Dendritic cell treated with granulocyte-macrophage colony-stimulating factor and Interleukin-4, amounts not matched to agents 40 ng/mL and 50 ng/mL, for 4 days (primary cell): ENCODE measurements at regions not wholly inside any gene's neighbourhood (a gene's known extent, or its start where the extent isn't known, plus 50 kb on each side); places are given as distances from the start of the nearest gene placed in this dataset.
A peak's percentile ranks its signal among the peaks of the same experiment; 100 is the strongest.
"Not testable (repeated sequence)": the region's sequence is repeated elsewhere in the genome, so short reads cannot be mapped to it uniquely, and the experiment has no call there.

Experiments used
- H3K27ac Mint-ChIP-seq: one replicate; pipeline ENCODE4 v1.8.0; 2022; ENCODE audit warnings: mild to moderate bottlenecking, mixed read lengths
- H3K27me3 Mint-ChIP-seq: one replicate; pipeline ENCODE4 v1.8.0; 2022; ENCODE audit warnings: mild to moderate bottlenecking, mixed read lengths
- H3K36me3 Mint-ChIP-seq: one replicate; pipeline ENCODE4 v1.8.0; 2022; ENCODE audit warnings: low read depth, mixed read lengths
- H3K4me1 Mint-ChIP-seq: one replicate; pipeline ENCODE4 v1.8.0; 2022; ENCODE audit warnings: low read depth, mixed read lengths
- H3K4me3 Mint-ChIP-seq: one replicate; pipeline ENCODE4 v1.8.0; 2022; ENCODE audit warnings: mild to moderate bottlenecking, moderate library complexity, mixed read lengths
- H3K9me3 Mint-ChIP-seq: one replicate; pipeline ENCODE4 v1.8.0; 2022; ENCODE audit warnings: mixed read lengths
- intact Hi-C: fragments of 100-400 bp; cut with micrococcal nuclease; formaldehyde crosslinking; loops from one replicate; pipeline ENCODE4 v1.15.0; 2022

DNA sequence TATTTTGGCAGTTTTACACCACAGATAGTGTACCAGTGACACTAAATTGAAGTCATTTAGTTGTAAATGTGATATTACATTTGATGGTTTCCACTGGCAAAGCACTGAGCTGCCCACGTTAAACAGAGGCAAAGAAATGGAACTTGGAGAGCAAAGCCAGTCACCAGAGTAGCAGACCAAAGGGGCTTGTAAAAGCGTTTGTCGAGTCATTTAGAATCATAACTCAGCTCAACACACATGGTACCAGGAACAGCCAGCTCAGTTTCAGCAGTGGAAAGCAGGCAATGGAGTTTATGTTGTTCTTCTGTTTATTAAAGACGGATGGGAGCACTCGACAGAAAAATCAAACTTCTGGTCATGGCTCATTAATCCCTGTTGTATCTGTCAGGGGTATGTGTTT lies 91.2 kb downstream of the POU3F3 start:
- Mint-ChIP-seq H3K4me1 (no peaks in the 10 kb centered on the region), H3K27me3 (peaks cover 15% of the 10 kb centered on the region), H3K27ac (no peak overlapping the region), H3K9me3 (no peaks in the 10 kb centered on the region), H3K36me3 (no peaks in the 10 kb centered on the region), H3K4me3 (no peak overlapping the region)
- intact Hi-C loops: no loop called here

- H3K36me3 Mint-ChIP-seq: no peaks in the 10 kb centered on the region
- H3K4me3 Mint-ChIP-seq: no peak overlapping the region
- intact Hi-C loops: no loop called here
- no peaks in the 10 kb centered on the region for H3K4me1 Mint-ChIP-seq
- H3K27ac Mint-ChIP-seq: no peak overlapping the region
- H3K9me3 Mint-ChIP-seq: no peaks in the 10 kb centered on the region
- H3K27me3 Mint-ChIP-seq: peaks cover 16% of the 10 kb centered on the region
Observed at GRCh38 chr2:104945866-104946265, 92.0 kb downstream of the POU3F3 start.

- intact Hi-C loops, H3K9me3 Mint-ChIP-seq, H3K27ac Mint-ChIP-seq, H3K36me3 Mint-ChIP-seq, H3K4me1 Mint-ChIP-seq, H3K4me3 Mint-ChIP-seq: not testable (repeated sequence)
- peaks cover 18% of the 10 kb centered on the region for H3K27me3 Mint-ChIP-seq
Observed at GRCh38 chr2:104947456-104947855, 90.4 kb upstream of the MRPS9 start.

DNA sequence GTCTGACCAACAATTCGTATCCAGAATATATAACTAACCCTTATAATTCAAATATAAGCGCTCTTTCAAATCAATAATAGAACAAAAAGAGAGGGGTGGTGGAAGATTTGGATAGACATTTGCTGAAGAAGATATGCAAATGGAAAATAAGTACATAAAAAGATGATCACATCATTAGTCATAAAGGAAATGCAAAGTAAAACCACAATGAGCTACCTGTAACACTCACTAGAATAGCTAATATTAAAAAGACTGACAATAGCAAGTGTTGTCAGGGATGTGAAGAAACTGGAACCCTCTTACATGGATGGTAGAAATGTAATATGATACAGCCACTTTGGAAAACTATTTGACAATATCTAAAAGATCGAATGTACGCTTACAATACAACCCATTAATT lies 84.9 kb upstream of the MRPS9 start:
- Mint-ChIP-seq H3K4me3 (no peak overlapping the region), H3K36me3 (no peaks in the 10 kb centered on the region), H3K9me3 (peaks cover 5% of the 10 kb centered on the region), H3K27me3 (peaks cover 13% of the 10 kb centered on the region), H3K27ac (no peak overlapping the region), H3K4me1 (no peaks in the 10 kb centered on the region)
- intact Hi-C loops: no loop called here

DNA sequence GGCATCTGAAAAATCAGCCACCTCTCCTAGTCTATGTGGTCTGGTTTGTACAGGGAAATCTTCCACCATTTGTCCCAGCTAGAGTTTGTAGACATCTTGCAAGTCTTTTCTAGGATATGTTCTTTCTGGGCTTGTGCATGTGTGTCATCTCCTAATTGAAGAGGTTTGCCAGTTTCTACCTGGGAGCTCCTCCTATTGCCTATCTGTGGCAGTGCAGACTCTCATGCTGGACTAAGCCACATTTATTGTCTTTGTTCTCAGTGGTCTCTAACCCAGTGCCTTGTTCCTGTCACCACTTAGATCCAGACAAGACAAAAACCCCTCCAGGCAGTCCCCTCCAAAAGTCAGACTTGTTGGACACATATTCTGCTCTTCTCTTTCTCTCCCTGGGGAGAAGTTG lies 72.0 kb upstream of the MRPS9 start:
- Mint-ChIP-seq H3K4me1 (peaks cover 10% of the 10 kb centered on the region), H3K4me3 (no peak overlapping the region), H3K27me3 (no peaks in the 10 kb centered on the region), H3K9me3 (peaks cover 58% of the 10 kb centered on the region), H3K36me3 (no peaks in the 10 kb centered on the region), H3K27ac (no peak overlapping the region)
- intact Hi-C loops: no loop called here

GRCh38 chr2:104969564-104969963 lies 68.3 kb upstream of the MRPS9 start:
- no peaks in the 10 kb centered on the region for H3K27me3 Mint-ChIP-seq
- no peak overlapping the region for H3K27ac Mint-ChIP-seq
- intact Hi-C loops: no loop called here
- H3K4me3 Mint-ChIP-seq: no peak overlapping the region
- no peaks in the 10 kb centered on the region for H3K36me3 Mint-ChIP-seq
- H3K4me1 Mint-ChIP-seq: peaks cover 10% of the 10 kb centered on the region
- peaks cover 24% of the 10 kb centered on the region for H3K9me3 Mint-ChIP-seq

DNA sequence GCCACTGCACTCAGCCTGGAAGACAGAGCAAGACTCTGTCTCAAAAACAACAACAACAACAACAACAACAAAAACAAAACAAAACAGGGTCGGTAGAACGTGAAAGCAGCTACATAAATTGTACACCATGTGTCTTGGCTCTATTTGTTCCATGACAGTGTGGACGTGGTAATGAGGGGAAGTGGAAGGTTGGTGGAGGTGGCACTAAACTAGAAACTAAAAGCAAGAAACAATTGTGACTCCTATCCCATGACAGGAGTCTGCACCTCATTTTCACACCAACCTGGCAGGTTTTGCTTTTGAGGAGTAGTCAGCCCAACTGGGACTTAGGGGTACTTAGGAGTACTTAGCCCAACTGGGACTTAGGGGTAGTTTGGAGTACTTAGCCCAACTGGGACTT lies 62.5 kb upstream of the MRPS9 start:
- intact Hi-C loops: no loop called here
- H3K9me3 Mint-ChIP-seq: no peaks in the 10 kb centered on the region
- H3K27ac Mint-ChIP-seq: peak overlapping the region; percentile 33
- no peaks in the 10 kb centered on the region for H3K36me3 Mint-ChIP-seq
- no peak overlapping the region for H3K4me3 Mint-ChIP-seq
- peaks cover 30% of the 10 kb centered on the region for H3K4me1 Mint-ChIP-seq
- H3K27me3 Mint-ChIP-seq: peaks cover 2% of the 10 kb centered on the region

GRCh38 chr2:104975851-104976250 lies 62.0 kb upstream of the MRPS9 start:
- Mint-ChIP-seq H3K9me3 (no peaks in the 10 kb centered on the region), H3K4me1 (peaks cover 30% of the 10 kb centered on the region), H3K36me3 (no peaks in the 10 kb centered on the region), H3K27me3 (peaks cover 2% of the 10 kb centered on the region), H3K4me3 (no peak overlapping the region), H3K27ac (peak overlapping the region; percentile 72)
- intact Hi-C loops: no loop called here

DNA sequence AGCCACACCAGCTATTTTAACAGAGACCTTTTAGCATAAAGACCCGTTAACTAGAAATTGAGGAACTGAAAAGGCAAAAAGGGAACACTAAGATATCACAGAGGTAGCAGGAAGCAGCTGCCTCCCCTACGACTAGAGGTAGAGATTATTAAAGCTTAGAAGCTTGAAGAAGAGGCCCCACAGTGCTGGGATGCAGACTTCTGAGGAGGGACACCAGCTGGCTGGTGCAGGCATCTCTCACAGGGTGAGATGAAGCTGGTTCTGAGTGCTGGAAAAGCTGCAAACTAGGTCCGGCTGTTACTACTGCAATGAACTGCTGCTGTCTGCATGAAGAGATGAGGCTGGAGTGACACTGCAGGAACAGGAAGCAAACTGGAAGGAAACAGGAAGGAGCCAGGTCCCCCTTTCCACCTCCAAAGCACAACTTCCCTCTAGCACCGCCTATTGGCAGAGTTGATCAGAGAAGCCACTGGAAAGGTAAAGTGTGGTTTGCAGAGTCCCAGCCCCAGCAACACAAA lies 61.2 kb upstream of the MRPS9 start:
- intact Hi-C loops: no loop called here
- no peaks in the 10 kb centered on the region for H3K36me3 Mint-ChIP-seq

GRCh38 chr2:104977958-104978357 lies 59.9 kb upstream of the MRPS9 start:
- intact Hi-C loops: no loop called here
- no peaks in the 10 kb centered on the region for H3K9me3 Mint-ChIP-seq
- H3K27me3 Mint-ChIP-seq: peaks cover 2% of the 10 kb centered on the region
- H3K27ac Mint-ChIP-seq: no peak overlapping the region
- peaks cover 30% of the 10 kb centered on the region for H3K4me1 Mint-ChIP-seq
- H3K4me3 Mint-ChIP-seq: no peak overlapping the region
- no peaks in the 10 kb centered on the region for H3K36me3 Mint-ChIP-seq

More for the DNA sequence above, 61.2 kb upstream of the MRPS9 start:
- Mint-ChIP-seq H3K27me3 (peaks cover 2% of the 10 kb centered on the region), H3K4me3 (peak overlapping the region; percentile 7), H3K27ac (peak overlapping the region; percentile 72), H3K4me1 (peaks cover 30% of the 10 kb centered on the region), H3K9me3 (no peaks in the 10 kb centered on the region)

GRCh38 chr2:104979786-104980185 lies 58.1 kb upstream of the MRPS9 start:
- H3K27ac Mint-ChIP-seq, H3K4me3 Mint-ChIP-seq, H3K36me3 Mint-ChIP-seq, H3K27me3 Mint-ChIP-seq, H3K9me3 Mint-ChIP-seq, intact Hi-C loops: not testable (repeated sequence)
- peaks cover 30% of the 10 kb centered on the region for H3K4me1 Mint-ChIP-seq

GRCh38 chr2:104982111-104982510 lies 55.8 kb upstream of the MRPS9 start:
- Mint-ChIP-seq H3K27me3 (peaks cover 2% of the 10 kb centered on the region), H3K4me1 (peaks cover 11% of the 10 kb centered on the region), H3K9me3 (no peaks in the 10 kb centered on the region), H3K36me3 (no peaks in the 10 kb centered on the region), H3K27ac (no peak overlapping the region), H3K4me3 (no peak overlapping the region)
- intact Hi-C loops: no loop called here
